GM18868 (cell line): ENCODE measurements at regions not wholly inside any gene's neighbourhood (a gene's known extent, or its start where the extent isn't known, plus 50 kb on each side); places are given as distances from the start of the nearest gene placed in this dataset.

Experiments used
- ATAC-seq: cut with Tn5 transposase; IDR thresholded peaks from one replicate; pipeline ENCODE4 v1.9.1; 2021; ENCODE audit warnings: mild to moderate bottlenecking, moderate library complexity; ENCODE audit not compliant: unreplicated experiment

DNA sequence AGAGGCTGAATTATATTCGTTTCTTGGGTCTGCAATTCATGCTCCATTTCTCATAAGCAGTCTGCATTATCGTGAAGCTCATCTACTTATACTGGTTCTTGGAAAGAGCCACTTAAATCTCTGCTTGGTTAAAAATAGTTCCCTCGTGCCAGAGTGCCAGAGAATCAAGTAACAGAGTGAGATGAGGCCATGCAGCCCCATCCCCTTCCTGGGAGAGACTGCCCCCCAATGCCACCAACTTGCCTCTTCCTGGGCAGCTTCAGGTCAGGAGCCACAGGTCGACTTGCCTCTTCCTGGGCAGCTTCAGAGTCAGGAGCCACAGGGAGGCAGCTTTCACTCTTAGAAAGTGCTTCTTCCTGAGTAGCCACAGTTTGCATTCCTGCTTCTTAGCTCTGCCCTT, 223.9 kb upstream of the ZBED5 start:
- ATAC-seq: no peak

DNA sequence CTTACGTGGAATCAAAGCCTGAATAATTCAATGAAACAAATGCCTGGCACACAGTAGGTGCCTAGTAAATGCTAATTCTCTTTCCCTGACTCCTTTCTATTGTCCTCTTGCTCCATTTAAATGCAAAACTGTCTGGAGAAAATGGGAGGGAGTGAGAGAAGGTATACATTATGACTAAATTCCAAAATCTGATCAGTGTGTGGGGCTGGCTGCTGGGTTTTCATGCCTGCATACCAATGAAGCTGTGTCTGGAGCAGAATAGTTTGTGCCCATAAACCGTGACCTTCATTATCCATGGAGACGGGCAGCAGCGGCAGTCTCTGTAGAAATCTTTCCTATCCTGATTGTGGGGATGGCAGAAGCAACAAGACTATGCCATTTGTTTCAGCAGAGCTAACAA, 223.4 kb upstream of the ZBED5 start:
- ATAC-seq: no peak

DNA sequence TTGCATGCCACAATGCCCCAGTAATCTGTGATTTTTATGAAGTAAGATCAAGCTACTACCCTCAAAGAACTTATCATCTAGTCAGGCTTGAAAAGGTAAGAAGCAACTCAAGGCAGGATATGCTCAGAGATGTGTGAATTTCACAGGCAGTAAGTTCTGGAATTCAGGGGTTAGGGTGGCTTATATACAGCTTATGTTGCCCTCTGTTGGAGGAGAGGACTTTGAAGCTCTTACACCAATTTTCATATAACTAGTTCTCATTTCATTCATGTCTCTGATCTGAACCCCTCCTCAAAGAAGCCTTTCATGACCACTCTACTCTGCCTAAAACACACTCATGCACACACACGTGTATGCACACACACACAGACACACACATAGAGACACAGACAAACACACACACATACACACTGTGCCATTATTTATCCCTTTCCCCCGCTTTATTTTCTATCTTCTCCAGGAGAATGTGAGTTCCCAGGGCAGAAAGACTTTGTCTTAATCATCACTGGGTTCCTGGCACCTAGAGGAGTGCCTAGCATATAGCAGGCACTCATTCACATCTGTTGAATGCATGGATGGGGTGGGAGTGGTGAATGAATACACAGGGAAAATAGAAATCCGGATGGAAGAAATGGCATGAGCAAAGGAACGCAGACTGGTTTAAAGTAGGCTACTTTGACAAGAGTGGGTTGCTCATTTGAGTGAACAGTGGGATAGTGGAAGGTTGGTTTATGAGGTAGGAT, 220.7 kb upstream of the ZBED5 start:
- no peak for ATAC-seq

DNA sequence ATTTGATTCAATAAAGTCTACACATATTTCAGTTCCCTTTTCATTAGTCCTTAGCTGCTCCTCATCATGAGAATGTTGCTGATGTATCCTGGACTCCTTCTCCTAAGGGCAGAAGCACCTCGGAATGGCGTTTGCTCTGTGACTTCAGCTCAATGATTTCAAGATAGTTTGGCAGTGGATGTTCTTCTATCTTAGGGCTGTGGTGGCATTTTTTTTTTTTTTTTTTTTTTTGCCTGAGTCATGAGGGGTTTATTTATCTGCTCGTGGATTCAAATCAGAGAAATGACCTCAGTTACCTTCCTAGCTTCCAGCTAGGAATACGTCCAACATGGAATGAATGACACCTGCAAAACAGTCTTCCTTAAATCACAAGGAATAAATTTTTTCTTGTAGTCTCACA, 220.0 kb upstream of the ZBED5 start:
- ATAC-seq: no peak

DNA sequence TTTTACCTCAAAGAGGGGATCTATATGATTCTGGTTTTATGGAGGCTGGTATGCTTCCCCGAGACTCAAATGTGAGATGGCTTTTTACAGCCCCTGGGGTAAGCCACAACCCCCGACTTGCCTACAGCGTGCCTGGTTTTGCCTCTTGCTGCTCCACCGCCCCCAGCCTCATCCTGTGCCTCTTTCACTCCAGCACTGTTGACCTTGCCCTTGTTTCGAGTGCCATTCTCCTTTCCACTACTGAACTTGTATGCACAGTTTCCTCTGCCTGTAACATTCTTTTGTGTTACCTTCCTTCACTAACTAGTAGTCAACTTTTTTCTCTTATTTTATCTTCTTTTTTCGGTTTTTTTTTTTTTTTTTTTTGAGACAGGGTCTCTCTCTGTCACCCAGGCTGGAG, 219.0 kb upstream of the ZBED5 start:
- no peak for ATAC-seq

DNA sequence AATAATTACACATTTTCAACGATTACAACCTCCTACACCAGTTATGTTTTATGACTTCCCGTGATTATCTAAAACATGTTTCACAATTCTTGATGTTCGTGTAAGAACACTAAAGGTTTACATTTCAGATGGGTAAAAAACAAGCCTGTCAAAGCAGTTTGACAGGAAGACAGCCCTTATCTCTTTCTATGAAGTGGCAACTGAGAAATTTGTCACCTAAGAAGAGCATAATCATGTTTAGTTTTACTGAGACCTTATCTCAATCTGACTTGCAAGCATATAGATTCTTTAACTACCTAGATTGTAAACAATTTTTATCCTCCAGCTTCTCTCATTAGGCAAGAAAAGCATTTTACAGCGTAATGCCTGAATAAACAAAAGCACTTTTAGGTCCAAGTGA, 218.4 kb upstream of the ZBED5 start:
- ATAC-seq: no peak

DNA sequence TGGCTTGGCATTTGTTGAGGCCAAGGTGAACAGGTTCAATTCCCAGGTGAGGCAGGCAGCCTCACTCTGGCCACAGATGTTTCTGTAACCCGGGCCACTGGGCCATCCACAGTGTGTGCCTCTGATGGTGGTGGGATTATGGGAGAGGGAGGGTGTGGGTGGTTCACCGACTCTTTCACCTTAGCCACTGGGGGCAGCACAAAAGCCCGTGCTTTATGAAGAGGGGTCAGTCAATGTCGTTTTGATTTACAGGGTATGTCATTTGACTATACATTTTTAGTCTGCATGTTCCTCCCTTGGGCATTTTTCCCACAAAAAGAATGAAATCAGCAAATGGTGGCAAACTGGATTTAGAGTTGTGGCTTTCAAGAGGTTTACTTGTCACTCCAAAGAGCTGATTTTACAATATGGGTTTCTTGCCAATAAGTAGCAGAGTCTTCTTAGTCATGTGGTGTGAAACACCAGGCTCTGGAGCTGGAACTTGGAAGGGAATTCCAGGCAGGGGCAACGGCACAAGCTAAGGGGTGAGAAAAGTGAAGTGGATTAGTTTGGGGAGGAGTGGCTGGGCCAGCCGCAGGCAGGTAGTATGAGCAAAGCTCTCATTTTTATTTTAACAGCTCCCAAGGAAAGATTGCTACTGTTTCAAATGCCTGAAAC, 217.8 kb upstream of the ZBED5 start:
- ATAC-seq: no peak

DNA sequence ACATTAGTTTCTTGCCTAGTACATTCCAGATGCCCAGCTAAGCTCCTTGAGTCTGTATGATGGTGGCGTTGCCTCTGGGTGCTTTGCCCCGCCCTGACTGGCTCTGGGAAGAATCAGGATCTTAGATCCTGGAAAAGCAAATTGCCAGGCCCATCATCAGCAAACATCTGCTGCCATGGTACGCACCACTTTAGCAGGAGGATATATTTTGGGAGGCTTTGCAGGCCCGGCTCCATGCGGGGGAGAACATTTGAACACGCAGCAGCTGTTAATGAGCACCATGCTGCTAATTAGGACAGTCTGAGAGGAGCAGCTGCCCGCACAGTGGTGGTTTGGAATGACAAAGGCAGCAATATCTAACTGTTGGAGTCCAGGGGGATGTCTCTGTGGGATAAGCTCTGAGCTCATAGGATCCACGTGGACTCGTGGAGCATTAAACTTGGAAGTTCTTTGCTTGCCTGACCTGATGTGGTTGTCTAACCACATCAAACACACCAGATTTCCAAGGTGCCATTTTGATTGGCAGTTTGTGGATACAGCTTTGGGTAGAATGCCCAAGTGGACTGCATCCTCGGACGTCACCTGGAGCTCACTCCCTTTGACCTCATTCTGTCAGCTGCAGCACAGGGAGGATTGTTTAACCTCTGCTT, 217.0 kb upstream of the ZBED5 start:
- no peak for ATAC-seq

DNA sequence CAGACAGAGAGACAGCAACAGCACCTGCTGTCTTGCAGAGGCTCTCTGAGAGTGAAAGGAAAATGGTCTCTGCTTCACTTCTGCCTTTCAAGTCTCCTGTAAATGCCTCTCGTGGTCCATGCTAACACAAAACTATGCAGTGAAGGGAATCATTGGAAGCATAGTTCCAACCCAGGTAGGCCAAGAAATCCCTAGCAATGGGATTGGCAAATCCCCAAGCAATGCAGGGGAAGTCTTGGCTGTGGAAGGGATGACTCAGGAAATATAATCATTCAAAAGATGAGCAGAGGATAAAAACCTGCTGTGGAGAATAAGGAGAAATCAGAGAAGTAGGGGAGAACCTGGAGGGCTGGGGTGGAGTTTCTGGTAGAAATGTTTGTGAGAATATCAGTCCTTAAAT, 216.1 kb upstream of the ZBED5 start:
- no peak for ATAC-seq

DNA sequence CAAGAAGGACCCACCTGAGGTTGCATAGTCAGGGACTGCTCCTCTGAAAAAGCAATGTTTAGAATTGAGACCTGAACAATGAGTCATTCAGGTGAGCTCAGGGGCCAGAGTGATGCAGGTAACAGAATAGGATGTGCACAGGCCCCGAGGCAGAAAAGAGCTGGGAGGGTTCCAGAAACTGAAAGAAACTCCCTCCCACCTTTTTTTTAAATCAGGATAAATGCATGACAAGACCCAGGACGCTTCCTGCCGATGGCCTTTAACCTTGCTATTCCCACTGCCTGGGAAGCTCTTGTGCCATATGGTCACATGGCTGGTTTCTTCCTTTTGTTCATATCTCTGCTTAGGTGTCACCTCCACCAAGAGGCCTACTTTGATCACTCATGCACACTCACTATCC, 214.2 kb upstream of the ZBED5 start:
- no peak for ATAC-seq

DNA sequence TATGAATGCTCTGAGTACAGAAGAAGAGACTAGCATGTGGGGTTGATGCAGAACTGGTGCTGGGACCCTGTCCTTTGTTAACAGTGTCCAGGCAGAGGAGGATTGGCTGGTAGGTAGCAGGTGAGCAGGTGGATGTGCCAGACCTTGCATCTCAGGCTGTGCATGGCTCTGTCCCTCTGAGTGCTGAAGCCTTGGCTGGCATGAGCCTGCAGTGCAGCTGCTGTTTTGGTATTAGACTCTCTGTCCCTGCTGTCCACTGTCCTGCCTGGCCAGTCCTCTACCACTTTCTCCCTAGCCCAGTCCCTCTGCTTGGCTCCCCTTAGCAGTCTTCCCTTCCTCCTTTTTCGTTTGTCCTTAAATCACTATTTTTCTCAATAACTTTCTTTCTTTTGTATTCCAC, 213.6 kb upstream of the ZBED5 start:
- ATAC-seq: no peak

DNA sequence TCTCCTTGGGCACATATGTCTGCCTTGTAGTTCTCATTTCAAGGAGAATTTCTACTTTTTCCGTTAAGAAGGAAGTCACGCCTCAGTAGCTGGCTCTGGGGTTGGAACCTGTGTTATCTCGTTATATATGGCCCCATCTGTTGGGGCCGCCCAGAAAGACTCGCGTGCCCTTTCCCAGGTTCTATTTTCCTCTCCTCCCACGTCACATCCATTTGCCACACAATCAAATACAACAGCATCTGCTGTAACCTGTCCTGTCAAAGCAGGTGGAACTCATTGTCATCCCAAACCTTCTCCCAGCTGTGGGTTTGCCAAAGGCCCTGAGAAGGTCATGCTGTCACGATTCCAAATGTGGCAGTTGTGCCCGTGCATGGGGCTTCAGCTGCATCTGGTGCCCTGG, 213.1 kb upstream of the ZBED5 start:
- no peak for ATAC-seq

DNA sequence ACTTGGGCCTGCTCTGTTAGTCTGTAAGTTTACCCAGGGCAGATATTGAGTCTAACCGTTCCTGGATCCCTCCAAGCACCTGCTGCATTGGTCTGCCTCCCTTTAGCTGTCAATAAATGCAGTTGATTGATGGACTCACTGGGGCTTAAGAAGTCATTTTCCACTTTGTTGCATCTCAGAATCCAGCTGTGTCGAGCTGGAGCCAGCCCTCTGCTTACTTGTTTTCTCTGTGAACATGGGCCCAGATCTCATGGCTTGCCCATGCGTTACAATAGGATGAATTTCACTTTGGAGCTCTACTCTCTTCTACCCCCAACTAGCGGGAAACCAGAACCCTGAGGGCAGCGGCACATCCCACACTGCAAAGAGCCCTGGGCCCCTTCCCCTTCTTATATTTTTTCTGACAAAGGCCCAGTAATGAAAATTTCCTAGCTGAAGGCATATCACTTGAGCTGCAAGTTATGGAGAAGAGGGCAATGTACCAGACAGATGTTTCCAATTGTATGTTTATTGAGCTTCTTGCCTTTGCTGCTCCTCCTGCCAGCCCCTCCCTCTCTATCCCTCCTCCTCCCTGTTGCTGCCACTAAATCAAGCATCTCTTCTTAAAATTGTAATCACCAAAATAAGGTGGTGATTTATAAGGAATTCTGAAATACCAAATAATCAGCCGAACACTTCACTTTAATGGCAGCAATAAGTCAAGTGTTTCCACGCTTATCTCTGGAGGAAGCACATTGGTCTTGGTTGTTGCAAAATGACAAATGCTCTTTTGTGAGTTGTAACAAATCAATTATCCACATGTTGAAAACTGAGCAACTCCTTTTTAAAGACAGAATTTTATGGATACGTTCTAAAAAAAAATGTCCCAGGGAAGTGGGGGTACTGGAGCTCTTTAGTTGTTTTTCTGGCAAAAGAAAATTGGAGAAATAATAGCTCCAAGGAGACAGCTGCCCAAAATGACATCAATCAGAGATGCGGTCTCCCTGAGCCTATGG, 212.3 kb upstream of the ZBED5 start:
- no peak for ATAC-seq

DNA sequence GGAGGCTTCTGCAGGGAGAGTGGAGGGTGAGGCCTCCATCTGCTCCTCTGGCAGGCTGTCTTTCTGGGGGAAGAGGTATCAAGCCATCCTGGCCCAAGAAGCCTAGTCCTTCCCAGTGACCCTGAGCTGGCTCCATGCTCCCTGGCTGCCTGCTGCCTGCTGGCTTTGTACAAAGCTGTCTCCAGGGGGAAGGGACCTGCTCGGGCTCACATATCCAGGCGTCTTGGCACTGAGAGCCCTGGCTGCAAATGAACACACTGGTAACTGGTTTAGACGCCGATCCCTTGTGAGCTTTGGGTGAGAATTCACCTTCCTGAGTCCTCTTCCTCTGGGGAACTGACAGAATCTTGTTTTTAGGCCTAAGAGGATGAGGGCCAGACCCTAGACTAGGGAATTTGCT, 210.3 kb upstream of the ZBED5 start:
- ATAC-seq: no peak

DNA sequence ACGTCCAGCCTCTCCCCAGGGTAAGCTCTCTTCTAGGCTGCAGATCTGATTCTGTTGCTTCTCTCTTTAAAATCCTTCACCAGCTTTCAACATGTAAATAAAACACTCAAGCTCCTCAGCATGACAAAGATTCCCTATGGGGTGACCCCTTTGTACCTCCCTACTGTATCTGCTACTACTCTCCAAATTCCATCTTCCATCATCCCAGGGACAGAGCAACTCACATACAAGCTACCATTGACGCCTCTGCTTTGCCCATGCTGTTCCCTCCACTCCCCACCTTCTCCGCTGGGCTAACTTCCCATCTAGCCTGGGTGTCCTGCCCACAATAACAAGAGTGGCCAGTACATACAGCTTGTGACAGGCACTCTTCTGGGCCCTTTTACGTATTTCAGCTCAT, 207.5 kb upstream of the ZBED5 start:
- ATAC-seq: no peak

DNA sequence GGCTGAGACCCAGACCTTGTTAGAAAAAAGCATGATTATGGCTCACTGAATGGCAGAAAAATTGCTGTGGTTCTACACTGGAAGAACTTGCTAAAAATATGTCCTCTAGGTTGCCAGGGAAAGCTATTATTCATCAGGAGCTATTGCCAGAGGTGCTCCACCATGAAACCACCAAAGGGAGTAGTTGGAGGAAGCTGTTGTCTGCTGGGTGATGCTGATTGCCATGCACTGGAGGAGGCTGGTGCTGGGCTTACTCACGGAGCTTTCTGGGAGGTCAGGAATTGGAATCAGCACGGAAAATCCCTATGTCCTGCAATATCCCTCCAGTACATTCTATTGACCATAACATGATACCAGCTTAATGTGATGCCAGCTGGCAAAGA, 199.6 kb upstream of the ZBED5 start:
- no peak for ATAC-seq

DNA sequence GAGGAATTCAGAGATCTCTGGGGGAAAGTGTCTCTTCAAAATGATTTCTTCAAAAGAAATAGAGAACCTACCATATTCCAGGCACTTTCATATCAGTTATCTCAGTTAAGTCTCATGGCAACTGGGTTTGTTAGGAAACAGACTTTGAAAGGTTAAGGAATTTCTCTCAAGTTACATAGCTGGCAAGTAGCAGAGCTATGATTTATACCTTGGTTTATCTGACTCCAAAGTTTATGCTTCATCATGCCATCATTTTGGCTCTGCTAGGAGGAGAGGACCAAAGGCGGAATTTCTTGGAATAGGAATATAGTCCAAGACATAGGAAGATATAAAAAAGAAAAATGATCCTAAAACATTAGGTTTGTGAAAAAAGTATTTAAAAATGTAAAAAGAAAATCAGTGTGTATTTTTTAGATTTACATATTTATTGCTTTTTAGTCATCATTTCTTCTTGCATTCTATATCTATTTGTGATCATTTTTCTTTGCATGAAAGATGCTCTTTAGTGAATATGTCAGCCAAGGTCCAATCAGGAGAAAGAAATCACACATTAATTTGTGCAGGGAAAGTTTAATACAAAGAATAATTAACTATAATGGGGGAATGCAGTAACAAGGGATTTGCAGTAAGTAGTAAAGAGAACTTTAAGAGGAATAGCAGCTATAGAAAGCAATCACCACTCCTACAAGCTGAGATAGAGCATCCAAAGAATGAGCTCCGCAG, 199.1 kb upstream of the ZBED5 start:
- no peak for ATAC-seq

DNA sequence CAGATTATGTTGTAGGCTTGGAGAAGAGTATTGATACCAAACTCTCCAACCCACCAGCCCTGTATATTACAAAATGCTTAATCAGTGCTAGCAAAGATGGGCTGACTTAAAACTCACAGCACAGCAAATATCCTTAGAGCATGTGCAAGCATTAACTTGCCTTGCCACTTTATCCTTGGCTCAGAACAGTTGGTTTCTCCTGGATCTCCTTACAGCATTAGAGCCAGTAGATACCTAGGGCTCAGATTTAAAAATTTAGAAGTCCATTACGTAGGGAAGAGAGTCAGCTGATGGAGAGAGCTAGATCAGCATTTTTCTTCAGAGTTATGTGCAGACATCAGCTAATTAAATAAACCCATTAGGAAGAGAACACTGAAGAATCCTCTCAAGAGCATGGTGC, 198.5 kb upstream of the ZBED5 start:
- ATAC-seq: no peak

DNA sequence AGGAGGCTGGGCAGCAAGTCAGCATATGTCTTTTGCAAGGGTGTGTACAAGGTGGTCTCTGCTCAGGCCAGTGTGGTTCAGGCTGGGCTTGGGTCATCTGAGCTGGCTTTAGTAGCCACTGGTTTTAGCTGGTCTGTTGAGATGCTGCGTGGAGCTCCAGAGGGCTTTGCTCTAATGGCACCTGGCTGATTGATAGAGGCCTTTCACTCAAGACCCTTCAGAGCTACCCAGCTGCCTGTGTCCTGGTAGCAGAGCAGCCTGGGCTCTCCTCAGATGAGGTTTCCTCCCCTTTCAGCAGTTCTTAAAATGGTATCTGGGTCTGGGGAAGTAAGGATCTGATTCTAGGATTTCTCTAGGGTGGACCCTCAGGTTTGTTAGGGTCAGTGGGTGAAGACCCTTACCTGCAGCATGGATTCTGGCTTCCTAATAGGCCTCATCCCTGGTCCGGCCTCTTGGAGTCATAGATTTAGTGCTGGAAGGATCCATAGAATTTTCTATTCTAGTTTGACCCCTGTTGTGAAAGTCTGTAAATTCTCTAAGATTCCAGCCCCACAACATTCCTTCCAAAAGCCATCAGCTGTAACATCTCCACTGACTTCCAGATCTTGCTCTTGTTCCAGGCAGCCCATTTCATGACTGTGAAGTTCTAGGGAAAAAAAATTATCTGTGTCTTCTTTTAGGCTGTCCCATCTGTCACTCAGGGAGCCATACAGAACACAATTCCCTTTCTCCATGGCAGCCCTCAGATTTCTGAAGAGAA, 190.2 kb upstream of the ZBED5 start:
- ATAC-seq: no peak

DNA sequence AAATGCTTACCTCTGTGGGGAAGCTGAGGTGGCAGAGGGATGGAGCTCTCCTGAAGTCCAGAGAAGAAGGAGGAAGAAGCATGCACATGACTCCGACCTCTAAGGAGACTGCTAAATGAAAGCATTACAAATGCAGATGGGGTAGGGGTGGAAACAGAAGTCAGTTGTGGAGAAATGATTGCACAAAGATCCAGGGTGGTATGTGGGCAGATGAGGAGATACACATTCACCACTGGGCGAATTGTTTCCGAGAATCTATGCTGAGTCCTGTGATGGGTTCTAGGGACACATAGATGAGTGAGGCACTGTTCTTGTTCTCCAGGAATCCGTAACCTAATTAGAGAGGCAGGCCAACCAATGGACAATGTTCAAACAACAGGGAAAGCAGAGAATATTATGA, 188.9 kb upstream of the ZBED5 start:
- no peak for ATAC-seq
